HepG2 (cell line): ENCODE measurements at regions not wholly inside any gene's neighbourhood (a gene's known extent, or its start where the extent isn't known, plus 50 kb on each side); places are given as distances from the start of the nearest gene placed in this dataset.

Experiments used
- ATAC-seq: fragments of 200-7000 bp; cut with Tn5 transposase; 3 replicates; pipeline ENCODE4 v1.9.1; 2020; ENCODE audit warnings: mild to moderate bottlenecking, moderate library complexity
- BruUV-seq: library from RNA; stranded (reverse); fragments of 400-500 nt; replicated peaks from 2 replicates; lab custom pipeline; 2021; lab: Mats Ljungman, UMichigan
- CTCF ChIA-PET: fragments of 300-600 bp; formaldehyde crosslinking; extraction: SDS; loops from one replicate; lab custom pipeline; 2021; ENCODE audit warnings: low total read pairs, inconsistent platforms, low intra/inter-chr PET ratio; lab: Yijun Ruan, JAX
- POLR2A ChIA-PET: fragments of 350-600 bp; sonication (Branson Sonifier 250); formaldehyde crosslinking; loops from one replicate; lab custom pipeline; 2020; ENCODE audit warnings: antibody characterized with exemption, inconsistent platforms; lab: Yijun Ruan, JAX
- DNase-seq: peaks from one replicate; pipeline ENCODE4 v3.0.0-alpha.2; 2015; ENCODE audit warnings: low spot score
- FAIRE-seq: peaks from 3 replicates; lab custom pipeline; 2011; peaks lifted over from hg19 to GRCh38; lab: Jason Lieb, UNC
- H2AFZ ChIP-seq: one replicate; pipeline ENCODE4 v1.6.1; 2011; ENCODE audit warnings: low read length, inconsistent platforms
- H3K27ac ChIP-seq: fragments of 300-600 bp; 3 replicates; pipeline ENCODE4 v1.8.0; 2011; ENCODE audit warnings: mixed run types, mild to moderate bottlenecking, mixed read lengths, low read length, inconsistent platforms; ENCODE audit not compliant: insufficient read depth; ENCODE audit errors: extremely low read length
- H3K27me3 ChIP-seq, 2 experiments: fragments of 200-600 bp in 1 of 2; 2 replicates in 1 of 2; 3 replicates in 1 of 2; pipeline versions ENCODE4 v1.6.0 to v1.8.0; 2011; ENCODE audit warnings: low read length in 2 of 2, mild to moderate bottlenecking in 2 of 2, moderate library complexity in 2 of 2, inconsistent platforms in 1 of 2; ENCODE audit not compliant: insufficient read depth in 2 of 2, control insufficient read depth in 1 of 2
- H3K36me3 ChIP-seq, 2 experiments: fragments of 200-600 bp in 1 of 2; replicated peaks in 1 of 2; 2 replicates in 1 of 2; 3 replicates in 1 of 2; pipeline versions ENCODE4 v1.5.1 to v1.8.0; 2011; ENCODE audit warnings: low read length in 2 of 2, inconsistent platforms in 1 of 2; ENCODE audit not compliant: insufficient read depth in 2 of 2, control insufficient read depth in 1 of 2
- H3K4me1 ChIP-seq: 2 replicates; pipeline ENCODE4 v1.5.1; 2012; ENCODE audit warnings: low read length, inconsistent platforms; ENCODE audit not compliant: insufficient read depth
- H3K4me2 ChIP-seq: 2 replicates; pipeline ENCODE4 v1.6.0; 2011; ENCODE audit warnings: low read depth, low read length, inconsistent platforms
- H3K4me3 ChIP-seq, 3 experiments: fragments of 200-600 bp in 1 of 3; sonication (generic), shearing (Covaris generic) in 1 of 3; replicated peaks in 1 of 3; 2 replicates each; pipeline ENCODE4 v1.5.1; 2011 to 2016; ENCODE audit warnings: low read length in 3 of 3, inconsistent platforms in 2 of 3, low read depth in 2 of 3, mild to moderate bottlenecking in 2 of 3, control low read depth in 1 of 3, mixed read lengths in 1 of 3; ENCODE audit not compliant: insufficient read depth in 1 of 3
- H3K79me2 ChIP-seq: one replicate; pipeline ENCODE4 v1.6.1; 2011; ENCODE audit warnings: low read length, inconsistent platforms; ENCODE audit not compliant: insufficient read depth
- H3K9ac ChIP-seq: 2 replicates; pipeline ENCODE4 v1.6.0; 2011; ENCODE audit warnings: mild to moderate bottlenecking, low read depth, low read length, inconsistent platforms; ENCODE audit not compliant: insufficient read depth
- H3K9me3 ChIP-seq: 2 replicates; pipeline ENCODE4 v1.5.1; 2012; ENCODE audit warnings: mild to moderate bottlenecking, low read length
- H4K20me1 ChIP-seq: 2 replicates; pipeline ENCODE4 v1.6.0; 2011; ENCODE audit warnings: inconsistent platforms, mild to moderate bottlenecking, low read length, moderate library complexity; ENCODE audit not compliant: insufficient read depth
- KAT2B ChIP-seq: fragments of 150-350 bp; IDR thresholded peaks from 2 replicates; pipeline ENCODE4 v1.6.1; 2014; ENCODE audit warnings: low read depth, low read length, borderline replicate concordance
- MAFF ChIP-seq: IDR thresholded peaks from 2 replicates; pipeline ENCODE4 v1.6.1; 2011; ENCODE audit warnings: low read depth, low read length, improper control_type of control experiment
- MAFK ChIP-seq, 2 experiments: IDR thresholded peaks in 1 of 2; conservative IDR thresholded peaks in 1 of 2; 2 replicates each; pipeline ENCODE4 v1.6.1; 2011; ENCODE audit warnings: improper control_type of control experiment in 2 of 2, low read length in 2 of 2
- PAX8 ChIP-seq: sonication (generic); formaldehyde crosslinking; IDR thresholded peaks from 2 replicates; pipeline ENCODE4 v1.8.0; 2022; ENCODE audit warnings: mild to moderate bottlenecking, missing genetic modification reagents, borderline replicate concordance
- PHF20 ChIP-seq: sonication (generic); formaldehyde crosslinking; IDR thresholded peaks from 2 replicates; pipeline ENCODE4 v1.5.0; 2020; ENCODE audit warnings: mild to moderate bottlenecking, missing genetic modification reagents
- RBAK ChIP-seq: sonication (generic); formaldehyde crosslinking; IDR thresholded peaks from 2 replicates; pipeline ENCODE4 v1.5.1; 2020; ENCODE audit warnings: mild to moderate bottlenecking, missing genetic modification reagents
- ZNF468 ChIP-seq: sonication (generic); formaldehyde crosslinking; IDR thresholded peaks from 2 replicates; pipeline ENCODE4 v1.8.0; 2022; ENCODE audit warnings: mild to moderate bottlenecking, moderate library complexity, missing genetic modification reagents
- ZNF816 ChIP-seq: sonication (generic); formaldehyde crosslinking; IDR thresholded peaks from 2 replicates; pipeline ENCODE4 v1.8.0; 2022; ENCODE audit warnings: missing genetic modification reagents, mild to moderate bottlenecking, borderline replicate concordance
- WGBS: methylation state at CpG from one replicate; pipeline ENCODE4 v1.1.6; 2017; ENCODE audit warnings: low lambda C conversion rate; 5-methylcytosine and 5-hydroxymethylcytosine counted together
- in situ Hi-C: cut with HindIII; loops from 2 replicates; pipeline ENCODE4 v1.10.0; 2017; ENCODE audit warnings: low pct_unique_long_range_greater_than_20kb; ENCODE audit not compliant: extremely low pct_ligation_motif_present
- intact Hi-C: fragments of 100-400 bp; cut with micrococcal nuclease; formaldehyde crosslinking; loops from one replicate; pipeline ENCODE4 v1.10.0; 2022; ENCODE audit not compliant: unreplicated experiment
- TF ChIP-seq, protein P1 (sequence below): sonication (generic); formaldehyde crosslinking; IDR thresholded peaks from 2 replicates; pipeline ENCODE4 v1.4.0; 2020; ENCODE audit warnings: missing genetic modification reagents
- TF ChIP-seq, protein P2 (sequence below): sonication (generic); formaldehyde crosslinking; IDR thresholded peaks from 2 replicates; pipeline ENCODE4 v1.5.0; 2020; ENCODE audit warnings: mild to moderate bottlenecking, missing genetic modification reagents, borderline replicate concordance

DNA sequence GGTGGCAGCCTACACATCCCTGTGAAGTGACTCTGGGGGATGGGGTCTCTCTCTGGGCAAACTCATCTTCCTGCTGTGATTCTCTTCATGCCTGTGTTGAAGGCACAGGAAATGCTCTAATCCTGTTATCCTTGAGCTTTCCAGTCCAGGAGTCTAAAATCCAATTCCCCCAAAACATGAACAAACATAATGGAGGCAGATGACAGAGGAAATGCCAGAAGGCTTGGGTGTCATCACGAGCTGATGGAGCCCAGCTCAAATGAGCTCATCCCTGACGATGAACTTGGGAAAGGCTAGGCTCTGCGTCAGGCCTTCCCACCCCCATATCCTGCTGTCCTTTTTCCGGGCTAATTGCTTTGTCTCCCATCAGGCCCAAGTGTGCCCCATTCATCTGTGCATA lies 165.9 kb upstream of the PODXL start:
- ChIA-PET CTCF (no interaction called here), POLR2A (no interaction called here)
- Histone ChIP-seq H3K4me1 (no peaks in the 10 kb centered on the region), H4K20me1 (no peaks in the 10 kb centered on the region), H3K79me2 (no peaks in the 10 kb centered on the region), H3K27ac (no peak overlapping the region), H3K9me3 (no peaks in the 10 kb centered on the region), H3K4me2 (no peak overlapping the region), H3K27me3 (peaks cover 0 to 6% of the 10 kb centered on the region in 2 experiments; a peak in 1 of 5 replicates), H3K36me3 (no peaks in the 10 kb centered on the region), H3K4me3 (no peak overlapping the region), H3K9ac (no peak overlapping the region), H2AFZ (no peak overlapping the region)
- 7% methylated on average over 3 of the region's 4 CpGs for WGBS
- ATAC-seq (no peak), DNase-seq (no peak), FAIRE-seq (no peak)
- TF ChIP-seq PAX8 (CRISPR knock-in tag) = no peak
- in situ Hi-C loops (no loop called here), intact Hi-C loops (no loop called here)
- BruUV-seq = no TSS peak

DNA sequence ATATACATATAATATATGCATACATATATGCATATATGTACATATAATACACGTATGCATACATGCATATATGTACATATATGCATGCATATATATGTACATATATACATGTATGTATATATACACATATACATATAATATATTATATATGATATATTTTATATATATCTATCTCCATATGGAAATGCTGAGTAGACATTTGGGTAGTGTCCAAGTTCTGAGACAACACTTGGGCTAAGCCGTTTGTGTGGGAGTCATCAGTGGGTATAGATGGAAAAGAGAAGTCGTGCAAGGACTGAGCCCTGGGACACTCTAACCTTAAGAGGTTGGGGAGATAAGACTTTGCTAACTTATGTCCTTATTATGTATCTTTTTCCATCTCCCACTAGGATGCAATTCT lies 165.2 kb upstream of the PODXL start:
- TF ChIP-seq ZNF816 (no peak), RBAK (CRISPR knock-in tag) (no peak), ZNF468 (CRISPR knock-in tag) (no peak), KAT2B (no peak), MAFF (peak; percentile 45; the same call in 1 of the 2 replicates), MAFK (conservative IDR thresholded peaks at IDR 0.05 in 1 of 2, IDR thresholded peaks at IDR 0.05 in 1 of 2; ENCODE audit: low read length in 2 of 2) (peak; percentile 13 to 69; a peak in 2 of 4 replicates), PHF20 (CRISPR knock-in tag) (no peak)
- TF ChIP-seq, protein P1, sequence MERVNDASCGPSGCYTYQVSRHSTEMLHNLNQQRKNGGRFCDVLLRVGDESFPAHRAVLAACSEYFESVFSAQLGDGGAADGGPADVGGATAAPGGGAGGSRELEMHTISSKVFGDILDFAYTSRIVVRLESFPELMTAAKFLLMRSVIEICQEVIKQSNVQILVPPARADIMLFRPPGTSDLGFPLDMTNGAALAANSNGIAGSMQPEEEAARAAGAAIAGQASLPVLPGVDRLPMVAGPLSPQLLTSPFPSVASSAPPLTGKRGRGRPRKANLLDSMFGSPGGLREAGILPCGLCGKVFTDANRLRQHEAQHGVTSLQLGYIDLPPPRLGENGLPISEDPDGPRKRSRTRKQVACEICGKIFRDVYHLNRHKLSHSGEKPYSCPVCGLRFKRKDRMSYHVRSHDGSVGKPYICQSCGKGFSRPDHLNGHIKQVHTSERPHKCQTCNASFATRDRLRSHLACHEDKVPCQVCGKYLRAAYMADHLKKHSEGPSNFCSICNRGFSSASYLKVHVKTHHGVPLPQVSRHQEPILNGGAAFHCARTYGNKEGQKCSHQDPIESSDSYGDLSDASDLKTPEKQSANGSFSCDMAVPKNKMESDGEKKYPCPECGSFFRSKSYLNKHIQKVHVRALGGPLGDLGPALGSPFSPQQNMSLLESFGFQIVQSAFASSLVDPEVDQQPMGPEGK (CRISPR knock-in tag) = no peak
- TF ChIP-seq, protein P2, sequence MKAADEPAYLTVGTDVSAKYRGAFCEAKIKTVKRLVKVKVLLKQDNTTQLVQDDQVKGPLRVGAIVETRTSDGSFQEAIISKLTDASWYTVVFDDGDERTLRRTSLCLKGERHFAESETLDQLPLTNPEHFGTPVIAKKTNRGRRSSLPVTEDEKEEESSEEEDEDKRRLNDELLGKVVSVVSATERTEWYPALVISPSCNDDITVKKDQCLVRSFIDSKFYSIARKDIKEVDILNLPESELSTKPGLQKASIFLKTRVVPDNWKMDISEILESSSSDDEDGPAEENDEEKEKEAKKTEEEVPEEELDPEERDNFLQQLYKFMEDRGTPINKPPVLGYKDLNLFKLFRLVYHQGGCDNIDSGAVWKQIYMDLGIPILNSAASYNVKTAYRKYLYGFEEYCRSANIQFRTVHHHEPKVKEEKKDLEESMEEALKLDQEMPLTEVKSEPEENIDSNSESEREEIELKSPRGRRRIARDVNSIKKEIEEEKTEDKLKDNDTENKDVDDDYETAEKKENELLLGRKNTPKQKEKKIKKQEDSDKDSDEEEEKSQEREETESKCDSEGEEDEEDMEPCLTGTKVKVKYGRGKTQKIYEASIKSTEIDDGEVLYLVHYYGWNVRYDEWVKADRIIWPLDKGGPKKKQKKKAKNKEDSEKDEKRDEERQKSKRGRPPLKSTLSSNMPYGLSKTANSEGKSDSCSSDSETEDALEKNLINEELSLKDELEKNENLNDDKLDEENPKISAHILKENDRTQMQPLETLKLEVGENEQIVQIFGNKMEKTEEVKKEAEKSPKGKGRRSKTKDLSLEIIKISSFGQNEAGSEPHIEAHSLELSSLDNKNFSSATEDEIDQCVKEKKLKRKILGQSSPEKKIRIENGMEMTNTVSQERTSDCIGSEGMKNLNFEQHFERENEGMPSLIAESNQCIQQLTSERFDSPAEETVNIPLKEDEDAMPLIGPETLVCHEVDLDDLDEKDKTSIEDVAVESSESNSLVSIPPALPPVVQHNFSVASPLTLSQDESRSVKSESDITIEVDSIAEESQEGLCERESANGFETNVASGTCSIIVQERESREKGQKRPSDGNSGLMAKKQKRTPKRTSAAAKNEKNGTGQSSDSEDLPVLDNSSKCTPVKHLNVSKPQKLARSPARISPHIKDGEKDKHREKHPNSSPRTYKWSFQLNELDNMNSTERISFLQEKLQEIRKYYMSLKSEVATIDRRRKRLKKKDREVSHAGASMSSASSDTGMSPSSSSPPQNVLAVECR (CRISPR knock-in tag) = no peak
- TF ChIP-seq, all 625 proteins: peak for 2
- DNase-seq (no peak), ATAC-seq (no peak), FAIRE-seq (no peak)
- Histone ChIP-seq H3K79me2 (no peaks in the 10 kb centered on the region), H3K36me3 (no peaks in the 10 kb centered on the region), H2AFZ (no peak overlapping the region), H4K20me1 (no peaks in the 10 kb centered on the region), H3K27ac (no peak overlapping the region), H3K9me3 (no peaks in the 10 kb centered on the region), H3K4me2 (no peak overlapping the region), H3K4me3 (no peak overlapping the region), H3K9ac (no peak overlapping the region), H3K4me1 (no peaks in the 10 kb centered on the region), H3K27me3 (peaks cover 0 to 6% of the 10 kb centered on the region in 2 experiments; a peak in 1 of 5 replicates)
- WGBS = 3% methylated on average over 3 of the region's 3 CpGs
- ChIA-PET CTCF (no interaction called here), POLR2A (no interaction called here)
- BruUV-seq = no TSS peak
- intact Hi-C loops (no loop called here), in situ Hi-C loops (no loop called here)
